ENCODE measurements at regions not wholly inside any gene's neighbourhood (a gene's known extent, or its start where the extent isn't known, plus 50 kb on each side); places are given as distances from the start of the nearest gene placed in this dataset.

DNA sequence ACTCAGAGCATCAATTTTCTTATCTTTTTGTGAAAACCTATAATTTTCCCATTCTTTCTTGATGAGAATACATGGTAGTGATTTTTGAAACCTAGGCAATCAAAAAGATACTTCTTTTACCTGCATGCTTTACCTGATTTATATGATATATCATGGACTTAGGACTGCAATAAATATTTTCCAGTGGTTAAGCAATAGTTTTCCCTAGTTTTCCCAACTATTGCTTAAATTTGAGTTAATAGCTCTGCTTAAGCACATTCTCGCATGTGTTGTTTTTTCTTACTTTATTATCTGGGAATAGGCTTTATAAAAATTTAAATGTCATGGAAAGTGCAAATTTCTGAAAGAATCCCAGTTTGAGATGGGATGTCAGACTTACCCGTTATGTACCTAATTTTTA is 465.1 kb upstream of the BCHE start (continued):
- TF ChIP-seq, protein P1, sequence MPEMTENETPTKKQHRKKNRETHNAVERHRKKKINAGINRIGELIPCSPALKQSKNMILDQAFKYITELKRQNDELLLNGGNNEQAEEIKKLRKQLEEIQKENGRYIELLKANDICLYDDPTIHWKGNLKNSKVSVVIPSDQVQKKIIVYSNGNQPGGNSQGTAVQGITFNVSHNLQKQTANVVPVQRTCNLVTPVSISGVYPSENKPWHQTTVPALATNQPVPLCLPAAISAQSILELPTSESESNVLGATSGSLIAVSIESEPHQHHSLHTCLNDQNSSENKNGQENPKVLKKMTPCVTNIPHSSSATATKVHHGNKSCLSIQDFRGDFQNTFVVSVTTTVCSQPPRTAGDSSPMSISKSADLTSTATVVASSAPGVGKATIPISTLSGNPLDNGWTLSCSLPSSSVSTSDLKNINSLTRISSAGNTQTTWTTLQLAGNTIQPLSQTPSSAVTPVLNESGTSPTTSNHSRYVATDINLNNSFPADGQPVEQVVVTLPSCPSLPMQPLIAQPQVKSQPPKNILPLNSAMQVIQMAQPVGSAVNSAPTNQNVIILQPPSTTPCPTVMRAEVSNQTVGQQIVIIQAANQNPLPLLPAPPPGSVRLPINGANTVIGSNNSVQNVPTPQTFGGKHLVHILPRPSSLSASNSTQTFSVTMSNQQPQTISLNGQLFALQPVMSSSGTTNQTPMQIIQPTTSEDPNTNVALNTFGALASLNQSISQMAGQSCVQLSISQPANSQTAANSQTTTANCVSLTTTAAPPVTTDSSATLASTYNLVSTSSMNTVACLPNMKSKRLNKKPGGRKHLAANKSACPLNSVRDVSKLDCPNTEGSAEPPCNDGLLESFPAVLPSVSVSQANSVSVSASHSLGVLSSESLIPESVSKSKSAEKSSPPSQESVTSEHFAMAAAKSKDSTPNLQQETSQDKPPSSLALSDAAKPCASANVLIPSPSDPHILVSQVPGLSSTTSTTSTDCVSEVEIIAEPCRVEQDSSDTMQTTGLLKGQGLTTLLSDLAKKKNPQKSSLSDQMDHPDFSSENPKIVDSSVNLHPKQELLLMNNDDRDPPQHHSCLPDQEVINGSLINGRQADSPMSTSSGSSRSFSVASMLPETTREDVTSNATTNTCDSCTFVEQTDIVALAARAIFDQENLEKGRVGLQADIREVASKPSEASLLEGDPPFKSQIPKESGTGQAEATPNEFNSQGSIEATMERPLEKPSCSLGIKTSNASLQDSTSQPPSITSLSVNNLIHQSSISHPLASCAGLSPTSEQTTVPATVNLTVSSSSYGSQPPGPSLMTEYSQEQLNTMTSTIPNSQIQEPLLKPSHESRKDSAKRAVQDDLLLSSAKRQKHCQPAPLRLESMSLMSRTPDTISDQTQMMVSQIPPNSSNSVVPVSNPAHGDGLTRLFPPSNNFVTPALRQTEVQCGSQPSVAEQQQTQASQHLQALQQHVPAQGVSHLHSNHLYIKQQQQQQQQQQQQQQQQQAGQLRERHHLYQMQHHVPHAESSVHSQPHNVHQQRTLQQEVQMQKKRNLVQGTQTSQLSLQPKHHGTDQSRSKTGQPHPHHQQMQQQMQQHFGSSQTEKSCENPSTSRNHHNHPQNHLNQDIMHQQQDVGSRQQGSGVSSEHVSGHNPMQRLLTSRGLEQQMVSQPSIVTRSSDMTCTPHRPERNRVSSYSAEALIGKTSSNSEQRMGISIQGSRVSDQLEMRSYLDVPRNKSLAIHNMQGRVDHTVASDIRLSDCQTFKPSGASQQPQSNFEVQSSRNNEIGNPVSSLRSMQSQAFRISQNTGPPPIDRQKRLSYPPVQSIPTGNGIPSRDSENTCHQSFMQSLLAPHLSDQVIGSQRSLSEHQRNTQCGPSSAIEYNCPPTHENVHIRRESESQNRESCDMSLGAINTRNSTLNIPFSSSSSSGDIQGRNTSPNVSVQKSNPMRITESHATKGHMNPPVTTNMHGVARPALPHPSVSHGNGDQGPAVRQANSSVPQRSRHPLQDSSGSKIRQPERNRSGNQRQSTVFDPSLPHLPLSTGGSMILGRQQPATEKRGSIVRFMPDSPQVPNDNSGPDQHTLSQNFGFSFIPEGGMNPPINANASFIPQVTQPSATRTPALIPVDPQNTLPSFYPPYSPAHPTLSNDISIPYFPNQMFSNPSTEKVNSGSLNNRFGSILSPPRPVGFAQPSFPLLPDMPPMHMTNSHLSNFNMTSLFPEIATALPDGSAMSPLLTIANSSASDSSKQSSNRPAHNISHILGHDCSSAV (CRISPR knock-in tag; IDR thresholded peaks at IDR 0.05; ENCODE audit: borderline replicate concordance): no peak
- TF ChIP-seq NFYC (CRISPR knock-in tag; IDR thresholded peaks at IDR 0.05) (no peak), FLYWCH1 (CRISPR knock-in tag; IDR thresholded peaks at IDR 0.05) (no peak), JUN (CRISPR knock-in tag; IDR thresholded peaks at IDR 0.05) (no peak), RFXAP (CRISPR knock-in tag; IDR thresholded peaks at IDR 0.05; ENCODE audit: borderline replicate concordance) (no peak)
- TF ChIP-seq, protein P2, sequence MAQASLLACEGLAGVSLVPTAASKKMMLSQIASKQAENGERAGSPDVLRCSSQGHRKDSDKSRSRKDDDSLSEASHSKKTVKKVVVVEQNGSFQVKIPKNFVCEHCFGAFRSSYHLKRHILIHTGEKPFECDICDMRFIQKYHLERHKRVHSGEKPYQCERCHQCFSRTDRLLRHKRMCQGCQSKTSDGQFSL (CRISPR knock-in tag; IDR thresholded peaks at IDR 0.05): no peak

All from HepG2 (cell line).